ENCODE measurements at regions not wholly inside any gene's neighbourhood (a gene's known extent, or its start where the extent isn't known, plus 50 kb on each side); places are given as distances from the start of the nearest gene placed in this dataset.

DNA sequence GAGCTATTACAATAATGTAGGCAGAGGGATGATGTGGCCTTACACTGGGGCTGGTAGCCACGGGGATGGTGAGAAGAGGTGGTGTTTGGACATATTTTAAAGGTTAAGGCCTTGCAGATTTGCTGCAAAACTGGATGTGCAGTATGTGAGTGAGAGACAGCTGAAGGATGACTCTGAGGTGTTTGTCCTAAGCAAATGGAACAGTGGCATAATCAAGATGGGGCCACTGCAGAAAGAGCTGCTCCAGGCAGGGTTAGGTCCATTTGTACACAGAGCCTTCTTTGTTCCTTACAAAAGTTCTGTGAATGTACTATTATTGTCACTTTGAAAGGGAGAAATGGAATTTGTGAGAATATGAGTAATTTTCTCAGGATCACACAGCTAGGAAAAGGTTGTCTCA lies 220.4 kb upstream of the ZP4 start:
- Histone ChIP-seq H3K36me3 (replicated peaks in 1 of 2; ENCODE audit: control insufficient read depth in 1 of 2, insufficient read depth in 2 of 2, low read length in 2 of 2) (no peaks in the 10 kb centered on the region), H3K4me1 (ENCODE audit: insufficient read depth, low read length) (no peaks in the 10 kb centered on the region), H4K20me1 (ENCODE audit: insufficient read depth, low read length) (no peaks in the 10 kb centered on the region), H2AFZ (ENCODE audit: low read length) (no peak overlapping the region), H3K4me2 (ENCODE audit: low read depth, low read length) (no peak overlapping the region), H3K27ac (ENCODE audit: extremely low read length, insufficient read depth, low read length) (no peak overlapping the region), H3K79me2 (ENCODE audit: insufficient read depth, low read length) (no peaks in the 10 kb centered on the region), H3K4me3 (replicated peaks in 1 of 3; ENCODE audit: insufficient read depth in 1 of 3, low read depth in 2 of 3, low read length in 3 of 3) (no peak overlapping the region), H3K9me3 (ENCODE audit: low read length) (peaks cover 94% of the 10 kb centered on the region), H3K27me3 (ENCODE audit: control insufficient read depth in 1 of 2, insufficient read depth in 2 of 2, low read length in 2 of 2) (no peaks in the 10 kb centered on the region), H3K9ac (ENCODE audit: insufficient read depth, low read depth, low read length) (no peak overlapping the region)
- WGBS (ENCODE audit: low lambda C conversion rate) = 0% methylated on average over 1 of the region's 1 CpG
- no peak for TF ChIP-seq PAWR (CRISPR knock-in tag; IDR thresholded peaks at IDR 0.05; ENCODE audit: borderline replicate concordance)
- no TSS peak for BruUV-seq (replicated peaks)
- ATAC-seq = no peak
- no peak for FAIRE-seq
- ChIA-PET POLR2A (no interaction called here), CTCF (ENCODE audit: low intra/inter-chr PET ratio, low total read pairs) (no interaction called here)
- intact Hi-C loops (cut with micrococcal nuclease; ENCODE audit: unreplicated experiment) (no loop called here), in situ Hi-C loops (cut with HindIII; ENCODE audit: extremely low pct_ligation_motif_present, low pct_unique_long_range_greater_than_20kb) (no loop called here)
- no peak for DNase-seq (ENCODE audit: low spot score)

DNA sequence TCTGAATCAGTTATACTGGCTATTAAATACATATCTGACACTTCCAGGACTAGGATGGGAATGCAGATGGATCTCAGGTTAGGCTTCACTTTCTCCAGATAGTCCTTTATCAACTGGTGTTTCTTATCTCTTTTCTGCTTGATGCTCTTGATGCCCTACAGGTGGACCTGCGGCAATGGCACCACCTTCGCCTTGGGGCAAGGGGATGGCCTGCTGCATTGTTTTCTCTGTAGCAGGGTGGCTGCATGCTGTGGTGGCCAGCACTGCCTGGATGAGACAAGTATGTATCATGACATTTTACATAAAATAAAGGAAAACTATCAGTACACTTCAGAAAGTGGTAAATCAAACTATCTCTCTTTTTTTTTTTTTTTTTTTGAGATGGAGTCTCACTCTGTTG lies 217.7 kb upstream of the ZP4 start:
- Histone ChIP-seq H3K27me3 (ENCODE audit: control insufficient read depth in 1 of 2, insufficient read depth in 2 of 2, low read length in 2 of 2) (no peaks in the 10 kb centered on the region), H3K4me1 (ENCODE audit: insufficient read depth, low read length) (no peaks in the 10 kb centered on the region), H3K36me3 (replicated peaks in 1 of 2; ENCODE audit: control insufficient read depth in 1 of 2, insufficient read depth in 2 of 2, low read length in 2 of 2) (no peaks in the 10 kb centered on the region), H3K4me3 (replicated peaks in 1 of 3; ENCODE audit: insufficient read depth in 1 of 3, low read depth in 2 of 3, low read length in 3 of 3) (no peak overlapping the region), H3K9me3 (ENCODE audit: low read length) (peaks cover 96% of the 10 kb centered on the region), H3K27ac (ENCODE audit: extremely low read length, insufficient read depth, low read length) (no peak overlapping the region), H2AFZ (ENCODE audit: low read length) (no peak overlapping the region), H4K20me1 (ENCODE audit: insufficient read depth, low read length) (no peaks in the 10 kb centered on the region), H3K4me2 (ENCODE audit: low read depth, low read length) (no peak overlapping the region), H3K9ac (ENCODE audit: insufficient read depth, low read depth, low read length) (no peak overlapping the region), H3K79me2 (ENCODE audit: insufficient read depth, low read length) (no peaks in the 10 kb centered on the region)
- 4% methylated on average over 2 of the region's 2 CpGs for WGBS (ENCODE audit: low lambda C conversion rate)
- ChIA-PET CTCF (ENCODE audit: low intra/inter-chr PET ratio, low total read pairs) (no interaction called here), POLR2A (no interaction called here)
- in situ Hi-C loops (cut with HindIII; ENCODE audit: extremely low pct_ligation_motif_present, low pct_unique_long_range_greater_than_20kb) = no loop called here
- intact Hi-C loops (cut with micrococcal nuclease; ENCODE audit: unreplicated experiment) = no loop called here
- BruUV-seq (replicated peaks) = no TSS peak
- DNase-seq (ENCODE audit: low spot score) (no peak), FAIRE-seq (no peak), ATAC-seq (no peak)
- TF ChIP-seq HDAC6 (IDR thresholded peaks at IDR 0.05; ENCODE audit: low read depth, low read length) (no peak), MXI1 (IDR thresholded peaks at IDR 0.05; ENCODE audit: borderline replicate concordance, low read depth, low read length) (no peak), CENPX (CRISPR knock-in tag; IDR thresholded peaks at IDR 0.05) (no peak), ZNF510 (CRISPR knock-in tag; IDR thresholded peaks at IDR 0.05; ENCODE audit: low read depth) (no peak), ZNF207 (IDR thresholded peaks at IDR 0.05; ENCODE audit: borderline replicate concordance) (no peak), ERF (CRISPR knock-in tag; IDR thresholded peaks at IDR 0.05) (no peak), ZFP82 (CRISPR knock-in tag; IDR thresholded peaks at IDR 0.05; ENCODE audit: borderline replicate concordance) (no peak), NR2F1 (CRISPR knock-in tag; IDR thresholded peaks at IDR 0.05) (no peak), ZNF446 (CRISPR knock-in tag; IDR thresholded peaks at IDR 0.05) (no peak), ZSCAN20 (CRISPR knock-in tag; IDR thresholded peaks at IDR 0.05; ENCODE audit: borderline replicate concordance) (no peak), AGO2 (optimal IDR thresholded peaks at IDR 0.05; ENCODE audit: low read depth, low read length) (no peak), HNRNPK (IDR thresholded peaks at IDR 0.05; ENCODE audit: low read depth, low read length, poor library complexity, severe bottlenecking) (no peak), SMC3 (IDR thresholded peaks at IDR 0.05; ENCODE audit: low read length) (no peak)
- TF ChIP-seq, protein P1, sequence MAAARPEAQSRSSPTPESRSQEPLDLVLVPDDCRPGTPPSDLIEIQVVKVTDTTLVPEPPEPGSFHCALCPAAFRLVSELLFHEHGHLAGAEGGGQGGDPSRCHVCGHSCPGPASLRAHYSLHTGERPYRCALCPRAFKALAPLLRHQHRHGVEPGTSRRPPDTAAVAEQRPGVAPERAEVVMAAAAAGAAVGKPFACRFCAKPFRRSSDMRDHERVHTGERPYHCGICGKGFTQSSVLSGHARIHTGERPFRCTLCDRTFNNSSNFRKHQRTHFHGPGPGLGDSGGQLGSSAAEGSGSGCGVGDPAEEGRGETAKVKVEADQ (CRISPR knock-in tag; IDR thresholded peaks at IDR 0.05; ENCODE audit: borderline replicate concordance) = no peak
